Testis (tissue), 2 donors: ENCODE measurements at regions not wholly inside any gene's neighbourhood (a gene's known extent, or its start where the extent isn't known, plus 50 kb on each side); places are given as distances from the start of the nearest gene placed in this dataset.

Source experiments
- DNase-seq: peaks from one replicate; pipeline ENCODE4 v3.0.0-alpha.2; 2019
- H3K27ac ChIP-seq, 2 donors: fragments of 200-600 bp; sonication (generic); one replicate each; pipeline ENCODE4 v1.5.1; 2019
- H3K27me3 ChIP-seq: fragments of 200-600 bp; sonication (generic); one replicate; pipeline ENCODE4 v1.5.1; 2019
- H3K36me3 ChIP-seq: fragments of 200-600 bp; sonication (generic); one replicate; pipeline ENCODE4 v1.5.1; 2017; ENCODE audit warnings: low read depth; ENCODE audit errors: missing control alignments
- H3K4me1 ChIP-seq: fragments of 200-600 bp; sonication (generic); one replicate; pipeline ENCODE4 v1.5.1; 2019
- H3K4me3 ChIP-seq, 2 donors: fragments of 200-600 bp; sonication (generic); one replicate each; pipeline ENCODE4 v1.5.1; 2017 to 2019
- H3K9me3 ChIP-seq: fragments of 200-600 bp; sonication (generic); one replicate; pipeline ENCODE4 v1.5.1; 2017
- POLR2A ChIP-seq: fragments of 450-650 bp; IDR thresholded peaks from one replicate; pipeline ENCODE4 v1.6.1; 2017; ENCODE audit warnings: antibody characterized with exemption, mild to moderate bottlenecking, moderate library complexity
- WGBS, 2 donors: methylation state at CpG; one replicate each; pipeline ENCODE4 v1.1.5; 2018; 5-methylcytosine and 5-hydroxymethylcytosine counted together
- intact Hi-C: fragments of 100-400 bp; cut with DNase I; formaldehyde crosslinking; loops from one replicate; pipeline ENCODE4 v1.15.1; 2023; ENCODE audit warnings: low total_unique reads
- small RNA-seq, 2 donors: library from RNA; depleted of rRNA; stranded (forward); fragments of <200 nt; gene quantifications; one replicate each; pipeline ENCODE3, GENCODE V24; 2016
- TF ChIP-seq, protein P1 (sequence below), 3 experiments: fragments of 450-650 bp in 2 of 3; fragments of 200-600 bp in 1 of 3; sonication (generic) in 1 of 3; IDR thresholded peaks; one replicate each; pipeline ENCODE4 v1.5.1; 2016 to 2019; ENCODE audit warnings: antibody characterized with exemption in 3 of 3, mild to moderate bottlenecking in 2 of 3, moderate library complexity in 1 of 3

GRCh38 chr7:57398548-57398947, 51.4 kb upstream of the ZNF716 start:
- TF ChIP-seq, protein P1, sequence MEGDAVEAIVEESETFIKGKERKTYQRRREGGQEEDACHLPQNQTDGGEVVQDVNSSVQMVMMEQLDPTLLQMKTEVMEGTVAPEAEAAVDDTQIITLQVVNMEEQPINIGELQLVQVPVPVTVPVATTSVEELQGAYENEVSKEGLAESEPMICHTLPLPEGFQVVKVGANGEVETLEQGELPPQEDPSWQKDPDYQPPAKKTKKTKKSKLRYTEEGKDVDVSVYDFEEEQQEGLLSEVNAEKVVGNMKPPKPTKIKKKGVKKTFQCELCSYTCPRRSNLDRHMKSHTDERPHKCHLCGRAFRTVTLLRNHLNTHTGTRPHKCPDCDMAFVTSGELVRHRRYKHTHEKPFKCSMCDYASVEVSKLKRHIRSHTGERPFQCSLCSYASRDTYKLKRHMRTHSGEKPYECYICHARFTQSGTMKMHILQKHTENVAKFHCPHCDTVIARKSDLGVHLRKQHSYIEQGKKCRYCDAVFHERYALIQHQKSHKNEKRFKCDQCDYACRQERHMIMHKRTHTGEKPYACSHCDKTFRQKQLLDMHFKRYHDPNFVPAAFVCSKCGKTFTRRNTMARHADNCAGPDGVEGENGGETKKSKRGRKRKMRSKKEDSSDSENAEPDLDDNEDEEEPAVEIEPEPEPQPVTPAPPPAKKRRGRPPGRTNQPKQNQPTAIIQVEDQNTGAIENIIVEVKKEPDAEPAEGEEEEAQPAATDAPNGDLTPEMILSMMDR (IDR thresholded peaks at IDR 0.05) = no peak
- no peak for TF ChIP-seq POLR2A
- intact Hi-C loops = no loop called here
- no peaks in the 10 kb centered on the region for H3K4me1 ChIP-seq
- H3K27me3 ChIP-seq = no peaks in the 10 kb centered on the region
- no peaks in the 10 kb centered on the region for H3K9me3 ChIP-seq
- H3K4me3 ChIP-seq = no peak overlapping the region
- H3K36me3 ChIP-seq = no peaks in the 10 kb centered on the region
- DNase-seq = no peak
- no peak overlapping the region for H3K27ac ChIP-seq
- WGBS, 2 donors = 70 to 84% methylated on average over 4 to 14 of the region's 14 CpGs

DNA sequence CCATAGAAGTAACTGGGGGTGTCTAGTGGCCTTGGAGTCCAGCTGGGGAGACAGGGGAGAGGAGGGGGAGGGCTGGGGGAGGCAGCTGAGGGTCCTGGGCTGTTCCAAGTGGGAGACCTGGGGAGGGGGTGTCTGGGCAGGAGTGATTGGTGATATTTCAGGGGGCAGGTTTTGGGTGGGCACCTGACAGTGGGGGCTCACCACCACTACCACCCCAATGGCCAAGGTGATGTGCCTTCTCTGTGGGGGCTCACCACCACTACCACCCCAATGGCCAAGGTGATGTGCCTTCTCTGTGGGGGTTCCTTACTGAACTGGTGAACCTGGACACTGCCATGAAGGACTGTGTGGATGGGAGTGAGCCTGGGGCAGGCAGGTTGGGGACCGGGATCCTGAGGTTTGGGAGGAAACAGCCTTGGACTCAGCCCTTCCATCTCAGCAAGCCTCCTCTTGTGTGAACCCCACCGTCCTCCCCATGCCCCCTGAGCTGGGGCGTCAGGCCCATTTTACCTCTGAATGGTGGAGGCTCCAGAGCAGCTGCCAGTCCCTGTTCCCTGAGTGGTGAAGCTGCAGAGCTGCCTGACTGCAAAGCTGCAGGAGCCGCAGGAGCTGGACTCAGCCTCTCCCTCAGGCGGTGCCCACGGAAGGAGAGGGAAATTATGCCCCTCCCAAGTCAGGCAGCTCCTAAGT, 50.6 kb upstream of the ZNF716 start:
- 35 to 70% methylated on average over 2 to 6 of the region's 6 CpGs for WGBS, 2 donors
- DNase-seq = no peak
- Histone ChIP-seq H3K27ac (no peak overlapping the region), H3K4me3 (no peak overlapping the region), H3K9me3 (no peaks in the 10 kb centered on the region), H3K4me1 (no peaks in the 10 kb centered on the region), H3K36me3 (no peaks in the 10 kb centered on the region), H3K27me3 (no peaks in the 10 kb centered on the region)
- TF ChIP-seq, protein P1 (IDR thresholded peaks at IDR 0.05) = no peak
- TF ChIP-seq POLR2A = no peak
- intact Hi-C loops = no loop called here

GRCh38 chr7:57399972-57400371, 50.0 kb upstream of the ZNF716 start:
- TF ChIP-seq POLR2A = no peak
- TF ChIP-seq, protein P1 (IDR thresholded peaks at IDR 0.05) = no peak
- Histone ChIP-seq H3K4me3 (no peak overlapping the region), H3K27me3 (no peaks in the 10 kb centered on the region), H3K27ac (no peak overlapping the region), H3K9me3 (no peaks in the 10 kb centered on the region), H3K36me3 (no peaks in the 10 kb centered on the region), H3K4me1 (no peaks in the 10 kb centered on the region)
- DNase-seq = no peak
- intact Hi-C loops = no loop called here
- 59 to 67% methylated on average over 5 of the region's 5 CpGs for WGBS, 2 donors

Small RNA genes lying in the stretch of these regions (small RNA-seq; reads per million reads assigned to genes)
- gene RNU7-157P = 0 to 0.09 reads per million in 2 donors
